K562 (cell line): ENCODE measurements at regions not wholly inside any gene's neighbourhood (a gene's known extent, or its start where the extent isn't known, plus 50 kb on each side); places are given as distances from the start of the nearest gene placed in this dataset.

ENCODE experiments used
- ATAC-seq: fragments of 200-7000 bp; cut with Tn5 transposase; 3 replicates; pipeline ENCODE4 v1.9.1; 2020; ENCODE audit warnings: moderate library complexity
- BruUV-seq: library from RNA; stranded (reverse); fragments of 400-500 nt; replicated peaks from 2 replicates; lab custom pipeline; 2021; lab: Mats Ljungman, UMichigan
- CTCF ChIA-PET: fragments of 300-600 bp; formaldehyde crosslinking; extraction: SDS; loops from one replicate; lab custom pipeline; 2021; ENCODE audit warnings: low intra/inter-chr PET ratio; lab: Yijun Ruan, JAX
- POLR2A ChIA-PET: fragments of 300-600, 350-650 bp; sonication (Branson Sonifier 250); formaldehyde crosslinking; extraction: SDS; loops from one replicate; lab custom pipeline; 2021; ENCODE audit warnings: antibody characterized with exemption, inconsistent platforms; lab: Yijun Ruan, JAX
- DNase-seq, 4 experiments: peaks; one replicate each; pipeline versions ENCODE4 v3.0.0 to v3.0.0-alpha.2; 2011 to 2018; ENCODE audit warnings: low spot score in 3 of 4, mixed read lengths in 3 of 4; ENCODE audit errors: extremely low read depth in 1 of 4
- FAIRE-seq: peaks from 2 replicates; lab custom pipeline; 2011; peaks lifted over from hg19 to GRCh38; lab: Jason Lieb, UNC
- H2AFZ ChIP-seq: 2 replicates; pipeline ENCODE4 v1.6.0; 2011; ENCODE audit warnings: low read depth, low read length, control low read depth, inconsistent platforms
- H3K27ac ChIP-seq: fragments of 200-600 bp; 3 replicates; pipeline ENCODE4 v1.8.0; 2011; ENCODE audit warnings: low read depth, mild to moderate bottlenecking, control low read depth, inconsistent platforms, low read length, moderate library complexity, mixed read lengths; ENCODE audit errors: extremely low read depth
- H3K27me3 ChIP-seq, 2 experiments: fragments of 300-600 bp in 1 of 2; 2 replicates in 1 of 2; 3 replicates in 1 of 2; pipeline versions ENCODE4 v1.6.0 to v1.8.0; 2011; ENCODE audit warnings: inconsistent platforms in 2 of 2, low read length in 2 of 2, mild to moderate bottlenecking in 1 of 2, mixed read lengths in 1 of 2, moderate library complexity in 1 of 2; ENCODE audit not compliant: control insufficient read depth in 2 of 2, insufficient read depth in 2 of 2
- H3K36me3 ChIP-seq: fragments of 300-600 bp; 3 replicates; pipeline ENCODE4 v1.8.0; 2011; ENCODE audit warnings: mild to moderate bottlenecking, low read length, inconsistent platforms; ENCODE audit not compliant: control insufficient read depth, insufficient read depth
- H3K4me1 ChIP-seq, 2 experiments: fragments of 200-600 bp in 1 of 2; replicated peaks in 1 of 2; 2 replicates in 1 of 2; 3 replicates in 1 of 2; pipeline versions ENCODE4 v1.5.1 to v1.8.0; 2011; ENCODE audit warnings: inconsistent platforms in 2 of 2, low read length in 2 of 2, mild to moderate bottlenecking in 1 of 2, mixed read lengths in 1 of 2, moderate library complexity in 1 of 2; ENCODE audit not compliant: control insufficient read depth in 2 of 2, insufficient read depth in 2 of 2
- H3K4me2 ChIP-seq: 2 replicates; pipeline ENCODE4 v1.6.1; 2011; ENCODE audit warnings: low read length, control low read depth, inconsistent platforms, mixed read lengths; ENCODE audit not compliant: insufficient read depth
- H3K4me3 ChIP-seq: fragments of 200-600 bp; sonication (generic), shearing (Covaris generic); 2 replicates; pipeline ENCODE4 v1.5.1; 2016; ENCODE audit warnings: control low read depth, inconsistent platforms
- H3K79me2 ChIP-seq: fragments of 200-600 bp; 3 replicates; pipeline ENCODE4 v1.8.0; 2011; ENCODE audit warnings: low read length, inconsistent platforms; ENCODE audit not compliant: control insufficient read depth, insufficient read depth
- H3K9ac ChIP-seq, 2 experiments: 2 replicates each; pipeline versions ENCODE4 v1.6.0 to v1.6.1; 2011; ENCODE audit warnings: low read depth in 2 of 2, low read length in 2 of 2, control low read depth in 1 of 2, inconsistent platforms in 1 of 2, mild to moderate bottlenecking in 1 of 2, mixed read lengths in 1 of 2; ENCODE audit not compliant: insufficient read depth in 1 of 2
- H3K9me1 ChIP-seq: one replicate; pipeline ENCODE4 v1.6.0; 2011; ENCODE audit warnings: inconsistent platforms, mild to moderate bottlenecking, low read length, moderate library complexity; ENCODE audit not compliant: control insufficient read depth, insufficient read depth
- H3K9me3 ChIP-seq: replicated peaks from 2 replicates; pipeline ENCODE4 v1.5.1; 2011; ENCODE audit warnings: low read depth, low read length, inconsistent platforms; ENCODE audit not compliant: control insufficient read depth, insufficient read depth
- H4K20me1 ChIP-seq: replicated peaks from 2 replicates; pipeline ENCODE4 v1.6.1; 2011; ENCODE audit warnings: low read length, inconsistent platforms, mixed read lengths; ENCODE audit not compliant: control insufficient read depth, insufficient read depth
- CSDE1 ChIP-seq, 2 experiments: fragments of 450-650 bp; IDR thresholded peaks; 2 replicates each; pipeline ENCODE4 v1.6.1; 2016; ENCODE audit warnings: mild to moderate bottlenecking in 1 of 2
- HDAC6 ChIP-seq: IDR thresholded peaks from 2 replicates; pipeline ENCODE4 v1.6.1; 2012; ENCODE audit warnings: low read depth, mild to moderate bottlenecking, control low read depth, inconsistent platforms, low read length, moderate library complexity
- IRF1 ChIP-seq: sonication (generic); formaldehyde crosslinking; IDR thresholded peaks from 2 replicates; pipeline ENCODE4 v1.8.0; 2022; ENCODE audit warnings: missing genetic modification reagents, mild to moderate bottlenecking, borderline replicate concordance
- PKNOX1 ChIP-seq: fragments of 450-650 bp; IDR thresholded peaks from 2 replicates; pipeline ENCODE4 v1.6.1; 2016
- ZBTB40 ChIP-seq, 2 experiments: fragments of 450-650 bp in 1 of 2; sonication (generic) in 1 of 2; formaldehyde crosslinking in 1 of 2; IDR thresholded peaks; 2 replicates each; pipeline versions ENCODE4 v1.7.1 to v1.9.0; 2016 to 2022; ENCODE audit warnings: inconsistent platforms in 1 of 2, mild to moderate bottlenecking in 1 of 2, missing genetic modification reagents in 1 of 2
- ZBTB8A ChIP-seq: fragments of 450-650 bp; IDR thresholded peaks from 2 replicates; pipeline ENCODE4 v1.6.1; 2018; ENCODE audit warnings: mild to moderate bottlenecking, moderate library complexity; ENCODE audit not compliant: partially characterized antibody
- ZNF23 ChIP-seq: fragments of 250-450 bp; sonication (Bioruptor Pico); IDR thresholded peaks from 2 replicates; pipeline ENCODE4 v1.4.0; 2020; ENCODE audit warnings: mild to moderate bottlenecking
- ZNF280B ChIP-seq: fragments of 250-450 bp; sonication (Bioruptor Pico); IDR thresholded peaks from 2 replicates; pipeline ENCODE4 v1.5.1; 2021; ENCODE audit warnings: mild to moderate bottlenecking
- ZNF41 ChIP-seq: fragments of 250-450 bp; sonication (Bioruptor Pico); conservative IDR thresholded peaks from 2 replicates; pipeline ENCODE4 v1.4.0; 2020; ENCODE audit warnings: mild to moderate bottlenecking
- WGBS: fragments of 100-300 bp; shearing (Covaris generic); methylation state at CpG from one replicate; pipeline ENCODE4 v1.1.6; 2016; ENCODE audit warnings: low coverage, mixed read lengths; ENCODE audit not compliant: insufficient coverage; ENCODE audit errors: missing lambda C conversion rate; 5-methylcytosine and 5-hydroxymethylcytosine counted together
- in situ Hi-C: fragments of 300-500 bp; cut with MboI; formaldehyde crosslinking; loops from 4 replicates; pipeline ENCODE4 v1.15.0; 2018; ENCODE audit warnings: inconsistent platforms, mixed read lengths
- intact Hi-C: fragments of 100-400 bp; cut with micrococcal nuclease; formaldehyde crosslinking; loops from 2 replicates; pipeline ENCODE4 v1.14.2; 2022

- Histone ChIP-seq H3K9me1 (no peaks in the 10 kb centered on the region), H3K9ac (no peak overlapping the region), H3K4me1 (peaks cover 0 to 3% of the 10 kb centered on the region in 2 experiments; a peak in 2 of 5 replicates), H3K4me2 (no peak overlapping the region), H3K27me3 (peaks cover 11 to 63% of the 10 kb centered on the region in 2 experiments), H2AFZ (no peak overlapping the region), H3K9me3 (no peaks in the 10 kb centered on the region), H3K27ac (no peak overlapping the region), H3K4me3 (no peak overlapping the region), H3K79me2 (no peaks in the 10 kb centered on the region), H4K20me1 (no peaks in the 10 kb centered on the region), H3K36me3 (no peaks in the 10 kb centered on the region)
- in situ Hi-C loops, result no loop called here
- BruUV-seq, result no TSS peak
- DNase-seq, result no peak
- FAIRE-seq, result no peak
- ChIA-PET CTCF (no interaction called here), POLR2A (no interaction called here)
- 1% methylated on average over 14 of the region's 14 CpGs for WGBS
- intact Hi-C loops, result no loop called here
- no peak for ATAC-seq
- no peak for TF ChIP-seq IRF1 (CRISPR knock-in tag)
- TF ChIP-seq CSDE1 (IDR thresholded peaks at IDR 0.05), result no peak
- TF ChIP-seq HDAC6, result no peak
- TF ChIP-seq ZNF41 (CRISPR knock-in tag), result no peak
- no peak for TF ChIP-seq ZNF280B (CRISPR knock-in tag)
- TF ChIP-seq PKNOX1, result no peak
- TF ChIP-seq ZBTB8A, result no peak
- no peak for TF ChIP-seq ZBTB40 (IDR thresholded peaks at IDR 0.05)
- no peak for TF ChIP-seq ZBTB40 (CRISPR knock-in tag; IDR thresholded peaks at IDR 0.05)
- TF ChIP-seq ZNF23 (CRISPR knock-in tag), result no peak
These were observed 160.2 kb upstream of the ALKAL2 start for GRCh38 chr2:447902-448665.
